ENCODE measurements at regions not wholly inside any gene's neighbourhood (a gene's known extent, or its start where the extent isn't known, plus 50 kb on each side); places are given as distances from the start of the nearest gene placed in this dataset.
"Not testable (repeated sequence)": the region's sequence is repeated elsewhere in the genome, so short reads cannot be mapped to it uniquely, and the experiment has no call there.

- Mint-ChIP-seq H3K4me1 (peaks cover 24% of the 10 kb centered on the region), H3K27ac (no peak overlapping the region), H3K4me3 (no peak overlapping the region), H3K36me3 (peaks cover 6% of the 10 kb centered on the region), H3K9me3 (peaks cover 12% of the 10 kb centered on the region), H3K27me3 (ENCODE audit: low read depth) (no peaks in the 10 kb centered on the region)
- ChIA-PET POLR2A (no interaction called here), CTCF (interaction anchor here (1.4 kb wide), 1 partner anchor 9 kb away, joined by 3 read pairs; no protein-coding TSS in a partner anchor)
- no peak for DNase-seq (ENCODE audit: low spot score)
- ATAC-seq: no peak
- TF ChIP-seq ZBTB21 (CRISPR knock-in tag; IDR thresholded peaks at IDR 0.05; ENCODE audit: borderline replicate concordance): no peak
Measured at GRCh38 chr13:108083056-108083455, 132.3 kb downstream of the LIG4 start.

- POLR2A ChIA-PET: no interaction called here
- CTCF ChIA-PET: interaction anchor here (0.6 to 1.4 kb wide), 4 partner anchors 9 to 1768 kb away, joined by 3 to 6 read pairs (median 4); partner anchors contain the start of gene EFNB2
- DNase-seq (ENCODE audit: low spot score) (no peak), ATAC-seq (no peak)
- no peak overlapping the region for H3K4me3 Mint-ChIP-seq
- no peak for TF ChIP-seq E2F5 (CRISPR knock-in tag; IDR thresholded peaks at IDR 0.05)
- TF ChIP-seq SP1 (CRISPR knock-in tag; conservative IDR thresholded peaks at IDR 0.05): no peak
- TF ChIP-seq ZNF396 (CRISPR knock-in tag; IDR thresholded peaks at IDR 0.05; ENCODE audit: borderline replicate concordance): no peak
- no peak overlapping the region for H3K27ac Mint-ChIP-seq
- H3K9me3 Mint-ChIP-seq: peaks cover 18% of the 10 kb centered on the region
- H3K4me1 Mint-ChIP-seq: peaks cover 24% of the 10 kb centered on the region
- no peaks in the 10 kb centered on the region for H3K27me3 Mint-ChIP-seq (ENCODE audit: low read depth)
- H3K36me3 Mint-ChIP-seq: peaks cover 11% of the 10 kb centered on the region
Measured at GRCh38 chr13:108082481-108082880, 132.9 kb downstream of the LIG4 start.

GRCh38 chr13:108077284-108077683 is 138.1 kb downstream of the LIG4 start:
- Mint-ChIP-seq H3K27ac (no peak overlapping the region), H3K9me3 (peaks cover 56% of the 10 kb centered on the region), H3K4me1 (peaks cover 6% of the 10 kb centered on the region), H3K27me3 (ENCODE audit: low read depth) (no peaks in the 10 kb centered on the region), H3K36me3 (peaks cover 44% of the 10 kb centered on the region), H3K4me3 (no peak overlapping the region)
- no peak for TF ChIP-seq RORB (CRISPR knock-in tag; IDR thresholded peaks at IDR 0.05)
- peak; percentile 98 for TF ChIP-seq ZNF317 (CRISPR knock-in tag; IDR thresholded peaks at IDR 0.05; ENCODE audit: borderline replicate concordance, low read depth)
- ATAC-seq (no peak), DNase-seq (ENCODE audit: low spot score) (no peak)
- ChIA-PET POLR2A (interaction anchor here (0.8 kb wide), 1 partner anchor 9 kb away, joined by 3 read pairs; no protein-coding TSS in a partner anchor), CTCF (no interaction called here)

DNA sequence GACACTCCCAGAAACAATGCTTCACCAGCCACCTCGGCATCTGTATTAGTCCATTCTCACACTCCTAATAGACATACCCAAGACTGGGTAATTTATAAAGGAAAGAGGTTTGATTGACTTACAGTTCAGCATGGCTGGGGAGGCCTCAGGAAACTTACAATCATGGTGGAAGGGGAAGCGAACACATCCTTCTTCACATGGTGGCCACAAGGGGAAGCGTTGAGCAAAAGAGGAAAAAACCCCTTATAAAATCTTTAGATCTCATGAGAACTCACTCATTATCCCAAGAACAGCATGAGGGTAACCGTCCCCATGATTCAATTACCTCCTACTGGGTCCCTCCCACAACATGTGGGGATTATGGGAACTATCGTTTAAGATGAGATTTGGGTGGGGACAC is 140.9 kb downstream of the LIG4 start:
- H3K4me1 Mint-ChIP-seq; H3K27ac Mint-ChIP-seq; H3K27me3 Mint-ChIP-seq (ENCODE audit: low read depth); CTCF ChIA-PET; H3K4me3 Mint-ChIP-seq; POLR2A ChIA-PET; DNase-seq (ENCODE audit: low spot score): not testable (repeated sequence)
- peaks cover 49% of the 10 kb centered on the region for H3K36me3 Mint-ChIP-seq
- H3K9me3 Mint-ChIP-seq: peaks cover 61% of the 10 kb centered on the region
- ATAC-seq: peak; percentile 56
- peak; percentile 20; the same call in 1 of the 2 replicates for TF ChIP-seq CTCF (IDR thresholded peaks at IDR 0.05)

DNA sequence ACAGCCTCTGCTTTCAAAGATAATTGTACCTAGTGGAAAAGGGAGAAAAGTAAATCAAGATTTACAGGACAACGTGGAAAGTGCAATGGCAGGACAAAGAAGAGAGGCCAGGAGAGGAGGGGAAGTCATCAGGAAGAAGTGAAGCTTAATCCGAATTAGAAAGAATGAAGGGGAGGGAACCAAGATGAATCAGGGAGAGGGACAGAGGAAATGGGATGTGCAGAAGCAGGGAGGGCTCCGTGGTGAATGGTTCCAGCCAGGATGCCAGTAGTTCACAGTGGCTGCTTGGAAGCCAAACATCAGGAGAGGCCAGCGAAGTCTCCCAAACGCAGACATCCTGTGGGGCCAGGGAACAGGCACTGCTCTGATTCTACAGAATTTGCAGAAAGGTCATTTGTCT is 144.4 kb downstream of the LIG4 start:
- Mint-ChIP-seq H3K27me3 (ENCODE audit: low read depth) (no peaks in the 10 kb centered on the region; the same call in 1 of the 2 replicates), H3K27ac (no peak overlapping the region; the same call in 1 of the 2 replicates), H3K9me3 (peaks cover 57% of the 10 kb centered on the region), H3K36me3 (peaks cover 44% of the 10 kb centered on the region), H3K4me3 (no peak overlapping the region), H3K4me1 (peaks cover 8% of the 10 kb centered on the region)
- CTCF ChIA-PET: interaction anchor here (0.8 kb wide), 1 partner anchor 85 kb away, joined by 3 read pairs; no protein-coding TSS in a partner anchor
- POLR2A ChIA-PET: no interaction called here
- DNase-seq (ENCODE audit: low spot score) (no peak), ATAC-seq (peak; percentile 73)
- TF ChIP-seq FOXP1 (CRISPR knock-in tag; IDR thresholded peaks at IDR 0.05; ENCODE audit: borderline replicate concordance): no peak
- TF ChIP-seq SOX15 (CRISPR knock-in tag; IDR thresholded peaks at IDR 0.05): no peak
- no peak for TF ChIP-seq NFYB (CRISPR knock-in tag; conservative IDR thresholded peaks at IDR 0.05; ENCODE audit: low read depth)
- TF ChIP-seq RORB (CRISPR knock-in tag; IDR thresholded peaks at IDR 0.05): no peak
- no peak for TF ChIP-seq ZNF512 (CRISPR knock-in tag; IDR thresholded peaks at IDR 0.05; ENCODE audit: borderline replicate concordance)
- no peak for TF ChIP-seq ZNF416 (CRISPR knock-in tag; IDR thresholded peaks at IDR 0.05)
- no peak for TF ChIP-seq AFF4 (CRISPR knock-in tag; IDR thresholded peaks at IDR 0.05; ENCODE audit: borderline replicate concordance)
- no peak for TF ChIP-seq CREB1 (CRISPR knock-in tag; IDR thresholded peaks at IDR 0.05)
- no peak for TF ChIP-seq GRHL2 (CRISPR knock-in tag; IDR thresholded peaks at IDR 0.05; ENCODE audit: insufficient replicate concordance, severe bottlenecking)
- no peak for TF ChIP-seq ZBTB21 (CRISPR knock-in tag; IDR thresholded peaks at IDR 0.05; ENCODE audit: borderline replicate concordance)
